Endothelial cell of umbilical vein (primary cell): ENCODE measurements at regions not wholly inside any gene's neighbourhood (a gene's known extent, or its start where the extent isn't known, plus 50 kb on each side); places are given as distances from the start of the nearest gene placed in this dataset.

ENCODE experiments used
- BruUV-seq: library from RNA; stranded (reverse); fragments of 400-500 nt; replicated peaks from 2 replicates; lab custom pipeline; 2021; lab: Mats Ljungman, UMichigan
- CTCF ChIA-PET: fragments of 300-600, 350-600 bp; sonication (Branson Sonifier 250); formaldehyde crosslinking; loops from one replicate; lab custom pipeline; 2021; ENCODE audit warnings: antibody characterized with exemption, inconsistent platforms; lab: Charles Lee
- POLR2A ChIA-PET: fragments of 300-600, 350-600 bp; sonication (Branson Sonifier 250); formaldehyde crosslinking; loops from one replicate; lab custom pipeline; 2021; ENCODE audit warnings: antibody characterized with exemption, inconsistent platforms; lab: Charles Lee
- DNase-seq: peaks from one replicate; pipeline ENCODE4 v3.0.0-alpha.2; 2011; ENCODE audit warnings: low read depth, low spot score
- FAIRE-seq: peaks from 2 replicates; lab custom pipeline; 2011; peaks lifted over from hg19 to GRCh38; lab: Jason Lieb, UNC
- H2AFZ ChIP-seq: 2 replicates; pipeline ENCODE4 v1.6.0; 2012; ENCODE audit warnings: low read depth, low read length, control low read depth, inconsistent platforms
- H3K27ac ChIP-seq: 2 replicates; pipeline ENCODE4 v1.5.1; 2011; ENCODE audit warnings: low read depth, mild to moderate bottlenecking, control low read depth, low read length, moderate library complexity; ENCODE audit not compliant: insufficient read depth
- H3K27me3 ChIP-seq, 2 experiments: 2 replicates each; pipeline versions ENCODE4 v1.6.0 to v1.6.1; 2011; ENCODE audit warnings: low read length in 2 of 2, mixed read lengths in 1 of 2; ENCODE audit not compliant: control insufficient read depth in 2 of 2, insufficient read depth in 2 of 2
- H3K36me3 ChIP-seq, 2 experiments: 2 replicates in 1 of 2; 3 replicates in 1 of 2; pipeline ENCODE4 v1.5.1; 2011; ENCODE audit warnings: low read length in 2 of 2, mild to moderate bottlenecking in 1 of 2, moderate library complexity in 1 of 2; ENCODE audit not compliant: control insufficient read depth in 2 of 2, insufficient read depth in 2 of 2; ENCODE audit errors: extremely low read depth in 1 of 2
- H3K4me1 ChIP-seq: 3 replicates; pipeline ENCODE4 v1.5.1; 2011; ENCODE audit warnings: mild to moderate bottlenecking, low read length; ENCODE audit not compliant: control insufficient read depth, insufficient read depth; ENCODE audit errors: extremely low read depth
- H3K4me2 ChIP-seq: 2 replicates; pipeline ENCODE4 v1.6.1; 2011; ENCODE audit warnings: low read length, control low read depth, mixed read lengths; ENCODE audit not compliant: insufficient read depth
- H3K4me3 ChIP-seq, 3 experiments: fragments of 200-600 bp in 1 of 3; sonication (generic), shearing (Covaris generic) in 1 of 3; replicated peaks in 1 of 3; 2 replicates each; pipeline ENCODE4 v1.5.1; 2011 to 2016; ENCODE audit warnings: control low read depth in 3 of 3, low read length in 3 of 3, mild to moderate bottlenecking in 2 of 3, inconsistent platforms in 1 of 3, low read depth in 1 of 3, moderate library complexity in 1 of 3; ENCODE audit not compliant: insufficient read depth in 1 of 3
- H3K79me2 ChIP-seq: 2 replicates; pipeline ENCODE4 v1.6.0; 2012; ENCODE audit warnings: low read length, inconsistent platforms; ENCODE audit not compliant: control insufficient read depth, insufficient read depth
- H3K9ac ChIP-seq: replicated peaks from 2 replicates; pipeline ENCODE3; 2011; ENCODE audit warnings: low read length, control low read depth; ENCODE audit not compliant: insufficient read depth; ENCODE audit errors: extremely low read depth
- H3K9me1 ChIP-seq: replicated peaks from 3 replicates; pipeline ENCODE4 v1.6.0; 2011; ENCODE audit warnings: mild to moderate bottlenecking, low read length; ENCODE audit not compliant: control insufficient read depth, insufficient read depth; ENCODE audit errors: extremely low read depth
- H3K9me3 ChIP-seq: replicated peaks from 2 replicates; pipeline ENCODE4 v1.5.1; 2012; ENCODE audit warnings: low read length, inconsistent platforms; ENCODE audit not compliant: control insufficient read depth, insufficient read depth
- H4K20me1 ChIP-seq: replicated peaks from 2 replicates; pipeline ENCODE3; 2011; ENCODE audit warnings: mild to moderate bottlenecking, low read length; ENCODE audit not compliant: control insufficient read depth, insufficient read depth; ENCODE audit errors: extremely low read depth
- CTCF ChIP-seq, 2 donors: IDR thresholded peaks; 1 replicate in 1 of 2; 2 replicates in 1 of 2; pipeline ENCODE4 v1.5.1; 2011; ENCODE audit warnings: low read length in 2 of 2, mild to moderate bottlenecking in 2 of 2, moderate library complexity in 2 of 2, control low read depth in 1 of 2, inconsistent platforms in 1 of 2, low read depth in 1 of 2; ENCODE audit not compliant: insufficient read depth in 1 of 2; ENCODE audit errors: extremely low read depth in 1 of 2
- EZH2 ChIP-seq: IDR thresholded peaks from 2 replicates; pipeline ENCODE4 v1.6.1; 2012; ENCODE audit warnings: borderline replicate concordance, low read depth, mild to moderate bottlenecking, moderate library complexity, low read length, inconsistent platforms; ENCODE audit not compliant: severe bottlenecking
- FOS ChIP-seq: IDR thresholded peaks from 2 replicates; pipeline ENCODE4 v1.6.1; 2011; ENCODE audit warnings: mild to moderate bottlenecking, low read length, moderate library complexity, borderline replicate concordance; ENCODE audit not compliant: insufficient read depth
- GATA2 ChIP-seq: IDR thresholded peaks from 2 replicates; pipeline ENCODE4 v1.7.0; 2011; ENCODE audit warnings: low read depth, mild to moderate bottlenecking, moderate library complexity, mixed read lengths, low read length; ENCODE audit not compliant: insufficient read length, insufficient read depth
- JUN ChIP-seq: IDR thresholded peaks from 2 replicates; pipeline ENCODE4 v1.6.1; 2011; ENCODE audit warnings: borderline replicate concordance, low read depth; ENCODE audit not compliant: insufficient read length, insufficient read depth
- MYC ChIP-seq: IDR thresholded peaks from one replicate; pipeline ENCODE4 v1.6.1; 2011; ENCODE audit warnings: mild to moderate bottlenecking, low read depth, low read length
- POLR2A ChIP-seq: IDR thresholded peaks from 2 replicates; pipeline ENCODE4 v1.6.1; 2012; ENCODE audit warnings: low read depth, mild to moderate bottlenecking, control low read depth, low read length
- POLR2AphosphoS5 ChIP-seq: IDR thresholded peaks from 2 replicates; pipeline ENCODE4 v1.6.1; 2012; ENCODE audit warnings: low read depth, mild to moderate bottlenecking, control low read depth, low read length, moderate library complexity; ENCODE audit not compliant: insufficient read depth
- dilution Hi-C: fragments of 300-500 bp; cut with MboI; formaldehyde crosslinking; loops from one replicate; pipeline ENCODE4 v1.15.0; 2019; ENCODE audit warnings: low sequenced_read_pairs; ENCODE audit not compliant: extremely low pct_ligation_motif_present
- intact Hi-C: fragments of 100-400 bp; cut with micrococcal nuclease; formaldehyde crosslinking; loops from one replicate; pipeline ENCODE4 v1.10.0; 2022
- TF ChIP-seq, protein P1 (sequence below): IDR thresholded peaks from 2 replicates; pipeline ENCODE4 v1.6.1; 2011; ENCODE audit not compliant: insufficient read depth, insufficient read length

- no TSS peak for BruUV-seq
- TF ChIP-seq CTCF (IDR thresholded peaks at IDR 0.05; ENCODE audit: extremely low read depth in 1 of 2, insufficient read depth in 1 of 2, low read depth in 1 of 2, low read length in 2 of 2) (no peak), POLR2AphosphoS5 (no peak)
- intact Hi-C loops (loop anchor here (1.0 to 5.0 kb wide), 2 partner anchors 10 to 544 kb away; no protein-coding TSS in a partner anchor), dilution Hi-C loops (no loop called here)
- no peak overlapping the region for H3K4me3 ChIP-seq
- DNase-seq (no peak), FAIRE-seq (no peak)
- H3K9me3 ChIP-seq: no peaks in the 10 kb centered on the region
- no peaks in the 10 kb centered on the region for H4K20me1 ChIP-seq
- H3K9me1 ChIP-seq: no peaks in the 10 kb centered on the region
- H3K36me3 ChIP-seq: no peaks in the 10 kb centered on the region
- no peak overlapping the region for H2AFZ ChIP-seq
- H3K27ac ChIP-seq: no peak overlapping the region
- H3K4me2 ChIP-seq: no peak overlapping the region
- H3K9ac ChIP-seq: no peak overlapping the region
- ChIA-PET POLR2A (no interaction called here), CTCF (interaction anchor here (0.7 to 2.3 kb wide), 2 partner anchors 84 kb away, joined by 3 to 11 read pairs; no protein-coding TSS in a partner anchor)
- H3K79me2 ChIP-seq: no peaks in the 10 kb centered on the region
- no peaks in the 10 kb centered on the region for H3K27me3 ChIP-seq
- H3K4me1 ChIP-seq: peaks cover 32% of the 10 kb centered on the region
Measured at GRCh38 chr3:159168788-159169187, 366.9 kb downstream of the MFSD1 start.

DNA sequence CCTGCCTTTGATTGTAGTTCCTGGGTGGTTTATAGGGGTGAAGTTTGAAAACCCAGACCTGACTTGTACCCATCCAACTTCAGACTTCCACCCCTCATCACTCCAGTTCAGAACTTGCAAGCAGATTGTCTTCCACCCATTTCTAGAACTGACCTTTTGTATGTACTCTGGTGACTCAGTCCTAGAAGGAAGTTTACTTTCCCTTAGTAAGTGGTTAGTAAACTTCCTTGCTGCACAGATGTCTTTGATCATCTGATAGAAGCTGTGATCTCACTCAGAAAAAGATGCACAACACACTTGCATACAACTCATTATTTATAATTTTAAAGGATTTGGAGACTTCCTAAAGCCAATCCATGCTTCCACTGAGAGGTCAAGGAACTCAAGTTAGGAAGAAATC, 368.0 kb downstream of the MFSD1 start:
- peak overlapping the region; percentile 49 for H3K4me2 ChIP-seq
- H3K79me2 ChIP-seq: no peaks in the 10 kb centered on the region
- H3K27ac ChIP-seq: peak overlapping the region; percentile 87
- dilution Hi-C loops (no loop called here), intact Hi-C loops (loop anchor here (1.0 to 5.0 kb wide), 5 partner anchors 12 to 542 kb away; no protein-coding TSS in a partner anchor)
- BruUV-seq: no TSS peak
- DNase-seq: peak; percentile 82
- no peaks in the 10 kb centered on the region for H4K20me1 ChIP-seq
- no peaks in the 10 kb centered on the region for H3K9me3 ChIP-seq
- peak; percentile 89 for FAIRE-seq
- POLR2A ChIA-PET: interaction anchor here (1.0 kb wide), 1 partner anchor 21 kb away, joined by 3 read pairs; no protein-coding TSS in a partner anchor
- H2AFZ ChIP-seq: no peak overlapping the region
- H3K27me3 ChIP-seq: no peaks in the 10 kb centered on the region
- H3K4me3 ChIP-seq: no peak overlapping the region
- CTCF ChIA-PET: interaction anchor here (0.8 to 2.3 kb wide), 8 partner anchors 11 to 93 kb away, joined by 3 to 11 read pairs (median 4); no protein-coding TSS in a partner anchor
- no peaks in the 10 kb centered on the region for H3K36me3 ChIP-seq
- TF ChIP-seq, protein P1, sequence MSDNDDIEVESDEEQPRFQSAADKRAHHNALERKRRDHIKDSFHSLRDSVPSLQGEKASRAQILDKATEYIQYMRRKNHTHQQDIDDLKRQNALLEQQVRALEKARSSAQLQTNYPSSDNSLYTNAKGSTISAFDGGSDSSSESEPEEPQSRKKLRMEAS: no peak
- TF ChIP-seq POLR2AphosphoS5 (peak; percentile 98), GATA2 (peak; percentile 98), JUN (peak; percentile 95), POLR2A (peak; percentile 71), MYC (no peak), FOS (peak; percentile 98), EZH2 (no peak), CTCF (IDR thresholded peaks at IDR 0.05; ENCODE audit: extremely low read depth in 1 of 2, insufficient read depth in 1 of 2, low read depth in 1 of 2, low read length in 2 of 2) (no peak)
- peak overlapping the region; percentile 10 for H3K9ac ChIP-seq
- H3K4me1 ChIP-seq: peaks cover 32% of the 10 kb centered on the region
- H3K9me1 ChIP-seq: no peaks in the 10 kb centered on the region
